ENCODE measurements at regions not wholly inside any gene's neighbourhood (a gene's known extent, or its start where the extent isn't known, plus 50 kb on each side); places are given as distances from the start of the nearest gene placed in this dataset.

DNA sequence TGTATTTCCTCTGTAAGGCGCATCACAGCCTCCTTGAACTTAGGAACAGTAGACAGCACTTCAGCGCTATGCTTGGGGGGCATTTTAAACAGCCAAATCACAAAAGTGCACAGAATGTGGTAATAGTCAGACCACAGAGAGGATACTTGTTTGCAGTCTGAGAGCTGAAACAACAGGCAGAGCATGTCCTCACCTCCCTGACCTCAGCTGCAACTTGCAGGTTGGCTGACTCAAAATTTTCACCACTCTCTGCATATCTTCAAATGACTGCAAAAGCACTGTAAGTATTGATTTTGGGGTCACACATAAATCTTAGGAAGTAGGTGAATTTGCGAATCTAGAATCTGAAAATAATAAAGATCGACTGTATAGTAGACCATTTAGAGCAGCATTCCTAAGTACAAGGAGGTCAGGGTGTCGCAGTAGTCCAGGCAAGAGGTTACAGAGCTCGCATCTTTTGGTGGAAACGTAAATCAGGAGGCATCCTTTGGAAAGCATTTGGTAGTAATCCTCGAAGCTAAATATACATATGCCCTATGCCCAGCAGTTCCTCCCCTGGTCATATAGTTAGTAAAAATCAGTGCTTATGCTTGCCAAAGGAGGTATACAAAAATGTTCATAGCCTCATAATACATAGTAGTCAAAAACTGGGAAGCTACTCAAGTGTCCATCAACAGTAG is 108.2 kb upstream of the MYCN start:
- POLR2A ChIA-PET = no interaction called here
- CTCF ChIA-PET = no interaction called here

DNA sequence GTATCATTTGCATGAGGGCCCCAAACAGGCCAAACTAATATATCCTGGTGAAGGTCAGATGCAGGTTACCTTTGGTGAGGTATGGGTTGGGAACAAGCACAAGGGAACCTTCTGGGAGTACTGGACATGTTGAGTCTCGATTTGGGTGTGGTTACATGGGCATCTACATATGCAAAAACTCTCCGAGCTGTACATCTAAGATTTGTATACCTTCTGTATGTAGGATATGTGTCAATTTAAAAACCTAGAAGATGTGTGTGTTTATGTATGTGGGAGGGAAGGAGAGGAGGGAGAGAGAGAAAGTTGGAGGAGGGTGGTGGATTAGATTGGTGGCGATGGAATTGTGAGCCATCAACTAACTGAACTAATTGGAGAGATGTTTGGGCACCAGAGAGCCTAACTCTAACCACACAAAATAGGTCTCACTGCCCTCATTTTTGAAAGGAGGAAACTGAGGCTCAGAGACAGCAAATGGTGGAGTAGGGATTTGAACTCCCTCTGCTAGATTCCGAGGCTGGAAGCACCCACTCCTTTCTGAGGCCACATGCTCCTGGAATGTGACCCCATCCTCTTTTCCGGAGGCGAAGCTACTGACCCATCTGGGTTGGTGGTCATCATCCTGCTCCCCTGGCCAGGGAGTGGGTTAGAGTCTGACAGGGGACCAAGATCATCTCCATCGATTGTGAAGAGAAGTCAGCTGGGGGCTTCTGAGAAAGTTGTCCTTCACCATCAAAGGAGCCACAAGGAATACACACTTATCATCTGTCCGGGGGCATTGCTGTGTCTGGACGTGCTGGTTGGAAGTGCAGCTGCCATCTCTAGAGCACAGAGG is 107.3 kb upstream of the MYCN start:
- ChIA-PET CTCF (no interaction called here), POLR2A (no interaction called here)

DNA sequence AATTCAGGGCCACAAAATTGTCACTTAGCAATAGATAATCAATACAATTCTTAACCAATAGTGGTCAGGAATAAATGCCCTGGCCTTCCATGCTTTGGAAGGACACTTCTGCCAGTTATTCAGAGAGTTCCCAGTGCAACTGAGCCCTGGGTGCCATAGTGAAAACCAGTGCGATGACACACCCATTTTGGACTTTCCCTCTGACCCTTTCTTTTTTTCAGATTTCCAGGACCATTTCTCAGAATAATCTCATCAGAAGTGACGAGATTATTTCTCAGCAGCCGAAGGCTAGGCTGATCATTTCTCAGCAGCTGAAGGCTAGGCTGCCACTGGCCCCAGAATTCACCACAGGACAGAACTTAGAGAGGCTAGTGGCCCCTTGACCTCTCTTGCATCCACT is 106.6 kb upstream of the MYCN start:
- POLR2A ChIA-PET = no interaction called here
- CTCF ChIA-PET = no interaction called here

DNA sequence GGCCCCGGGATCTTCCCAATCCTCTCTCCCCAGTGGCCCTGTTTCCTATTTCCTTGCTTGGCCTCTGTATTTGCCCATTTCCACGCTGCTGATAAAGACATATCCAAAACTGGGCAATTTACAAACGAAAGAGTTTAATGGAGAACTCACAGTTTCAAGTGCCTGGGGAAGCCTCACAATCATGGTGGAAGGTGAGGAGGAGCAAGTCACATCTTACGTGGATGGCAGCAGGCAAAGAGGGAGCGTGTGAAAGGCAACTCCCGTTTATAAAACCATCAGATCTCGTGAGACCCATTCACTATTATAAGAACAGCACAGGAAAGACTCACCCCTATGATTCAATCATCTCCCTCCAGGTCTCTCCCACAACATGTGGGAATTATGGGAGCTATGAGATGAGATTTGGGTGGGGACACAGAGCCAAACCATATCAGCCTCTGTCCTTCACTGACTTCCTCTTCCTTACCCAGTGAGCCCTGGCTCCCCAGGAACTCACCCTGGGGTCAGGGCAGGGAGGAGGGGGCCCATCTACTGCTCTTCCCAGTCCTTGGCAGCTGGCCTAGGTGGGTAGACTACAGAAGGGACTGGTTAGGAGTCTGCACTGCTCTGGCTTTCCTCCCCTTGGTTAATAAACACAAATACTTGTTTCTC is 105.8 kb upstream of the MYCN start:
- ChIA-PET POLR2A (no interaction called here), CTCF (no interaction called here)

DNA sequence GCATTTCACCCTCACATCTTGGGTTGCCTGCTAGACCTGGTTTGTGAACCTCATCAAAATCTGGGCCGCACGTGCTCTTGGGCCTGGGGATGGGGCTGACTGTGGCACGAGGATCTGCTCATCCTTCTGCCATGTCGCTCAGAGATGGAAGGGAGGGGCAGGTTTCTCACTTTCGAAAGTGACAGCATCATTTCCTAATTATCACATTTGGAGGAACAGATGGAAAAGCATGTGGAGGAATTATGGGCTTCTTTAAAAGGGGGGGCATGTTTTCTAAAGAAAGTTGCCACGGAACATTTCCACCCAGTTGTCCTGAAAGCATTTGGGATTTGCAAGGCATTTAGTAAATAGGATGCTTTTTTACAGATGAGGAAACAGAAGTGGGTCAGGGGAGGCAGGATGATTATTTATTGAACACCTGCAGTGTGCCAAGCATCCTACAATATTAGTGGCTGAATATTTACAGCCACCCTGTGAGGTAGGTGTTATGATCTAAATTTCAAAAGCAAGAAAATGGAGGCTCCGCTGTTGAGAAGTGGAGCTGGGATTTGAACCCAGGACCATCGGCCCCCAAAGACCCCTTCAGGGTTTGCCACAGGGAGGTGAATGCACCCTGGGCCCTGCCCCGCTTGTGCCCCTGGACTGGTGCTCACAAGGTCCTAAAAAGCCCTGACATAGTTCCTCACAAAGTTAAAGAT is 104.2 kb upstream of the MYCN start:
- POLR2A ChIA-PET = no interaction called here
- CTCF ChIA-PET = no interaction called here

DNA sequence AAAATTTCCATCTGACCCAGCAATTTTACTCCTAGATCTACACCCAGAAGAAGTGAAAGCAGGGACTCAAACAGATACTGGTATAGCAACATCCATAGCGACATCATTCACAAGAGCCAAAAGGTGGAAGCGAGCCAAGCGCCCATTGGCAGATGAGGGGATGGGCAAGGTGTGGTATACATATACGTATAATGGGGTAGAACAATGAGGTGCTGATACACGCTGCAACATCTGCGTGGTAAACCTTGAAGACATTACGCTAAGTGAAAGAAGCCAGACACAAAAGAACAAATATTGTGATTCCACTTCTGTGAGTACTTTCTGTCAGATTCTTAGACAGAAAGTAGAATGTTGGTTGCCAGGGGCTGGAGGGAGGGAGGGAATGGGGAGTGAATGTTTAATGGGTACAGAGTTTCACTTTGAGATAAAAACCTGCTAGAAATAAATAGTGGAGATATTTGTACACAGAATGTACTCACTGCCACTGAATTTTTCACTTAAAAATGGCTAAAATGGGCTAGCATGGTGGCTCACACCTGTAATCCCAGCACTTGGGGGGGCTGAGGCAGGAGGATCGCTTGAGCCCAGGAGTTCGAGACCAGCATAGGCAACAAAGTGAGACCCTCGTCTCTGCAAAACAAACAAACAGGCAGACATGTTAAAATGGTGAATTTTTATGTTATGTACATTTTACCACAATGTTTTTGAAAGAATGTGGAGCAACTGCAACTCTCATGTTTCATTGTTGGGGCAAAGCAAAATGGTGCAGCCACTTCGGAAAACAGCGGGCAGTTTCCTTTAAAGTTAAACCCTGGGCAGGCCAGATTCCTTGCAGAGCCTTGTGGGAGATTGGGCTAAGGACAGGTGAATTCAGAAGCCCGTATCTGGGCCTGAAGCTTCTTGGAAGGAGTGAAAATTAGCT is 103.4 kb upstream of the MYCN start:
- CTCF ChIA-PET = no interaction called here

DNA sequence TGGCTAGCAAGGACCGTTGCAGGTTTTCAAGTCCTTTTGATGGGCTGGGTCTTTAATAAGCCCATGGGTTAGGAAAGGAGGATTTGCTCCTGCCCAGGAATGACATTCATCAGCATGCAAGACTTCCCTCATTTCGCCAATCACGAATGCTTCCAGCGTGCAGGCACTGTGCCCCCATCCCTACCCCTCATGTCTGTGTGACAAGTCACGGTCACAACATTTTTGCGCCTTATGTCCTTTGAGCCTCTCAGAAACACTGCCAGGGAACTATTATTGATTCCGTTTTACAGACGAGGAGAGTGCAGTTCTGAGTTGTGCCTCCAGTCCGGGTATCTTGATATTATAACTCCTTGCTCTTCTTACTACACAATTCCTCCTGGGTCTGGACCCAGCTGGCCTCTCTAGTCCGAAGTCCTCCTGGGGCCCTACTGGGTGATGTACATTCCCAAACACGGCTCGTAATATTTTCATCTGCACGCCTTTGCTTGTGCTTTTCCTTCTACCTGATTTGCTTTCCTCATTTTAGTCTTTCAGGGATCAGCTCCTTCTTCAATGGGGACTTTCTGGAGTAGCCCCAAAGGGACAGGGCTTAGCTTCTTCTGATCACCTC is 101.8 kb upstream of the MYCN start:
- POLR2A ChIA-PET = no interaction called here
- CTCF ChIA-PET = no interaction called here

More for the DNA sequence above, 103.4 kb upstream of the MYCN start:
- POLR2A ChIA-PET = no interaction called here

DNA sequence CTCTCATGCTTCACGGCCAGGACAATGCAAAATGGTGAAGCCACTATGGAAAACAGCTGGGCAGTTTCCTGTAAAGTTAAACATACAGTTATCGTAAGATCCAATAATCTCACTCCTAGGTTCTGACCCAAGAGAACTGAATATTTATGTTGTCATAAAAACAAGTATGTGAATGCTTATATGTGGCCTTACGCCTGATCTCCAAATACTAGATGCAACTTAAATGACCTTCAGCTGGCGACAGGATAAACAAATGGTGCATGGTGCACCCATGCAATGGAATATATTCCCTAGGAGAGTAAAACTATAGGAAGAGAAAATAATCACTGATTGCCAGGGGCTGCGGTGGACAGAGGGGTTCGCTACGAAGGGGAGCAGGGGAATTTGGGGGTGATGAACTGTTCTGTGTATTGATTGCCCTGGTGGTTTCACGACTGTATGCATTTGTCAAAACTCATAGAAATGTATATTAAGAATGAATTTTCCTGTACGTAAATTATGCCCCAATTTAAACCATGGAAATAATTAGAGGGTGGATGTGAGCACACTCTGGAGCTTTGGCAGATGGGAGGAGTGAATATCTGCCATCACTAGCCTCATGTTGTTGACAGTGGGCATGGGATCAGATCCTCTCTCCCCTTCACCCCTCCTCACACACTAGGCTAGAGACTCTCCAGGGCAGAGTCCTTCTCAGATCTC is 100.8 kb upstream of the MYCN start:
- CTCF ChIA-PET = no interaction called here
- POLR2A ChIA-PET = interaction anchor here (0.6 kb wide), 1 partner anchor 615 kb away, joined by 3 read pairs; no protein-coding TSS in a partner anchor

DNA sequence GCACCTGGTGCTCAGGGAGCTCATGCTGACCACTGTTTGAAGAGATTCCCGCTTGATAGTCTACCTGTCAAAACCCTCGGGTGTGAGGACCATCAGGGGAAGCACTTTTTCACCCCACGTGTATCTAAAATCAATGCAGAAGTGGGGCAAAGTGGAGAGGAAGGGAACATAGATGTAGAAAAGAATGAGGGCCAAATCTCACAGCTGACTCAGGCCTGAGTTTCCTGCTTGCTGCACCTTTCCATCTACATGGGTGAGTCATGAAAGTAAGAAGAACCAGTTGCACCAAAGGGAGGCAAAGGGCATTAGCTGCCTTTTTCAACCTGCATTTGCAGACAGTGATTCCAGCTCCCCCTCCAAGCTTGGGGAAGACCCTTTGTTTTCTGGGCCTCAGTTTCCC is 100.2 kb upstream of the MYCN start:
- CTCF ChIA-PET = no interaction called here

DNA sequence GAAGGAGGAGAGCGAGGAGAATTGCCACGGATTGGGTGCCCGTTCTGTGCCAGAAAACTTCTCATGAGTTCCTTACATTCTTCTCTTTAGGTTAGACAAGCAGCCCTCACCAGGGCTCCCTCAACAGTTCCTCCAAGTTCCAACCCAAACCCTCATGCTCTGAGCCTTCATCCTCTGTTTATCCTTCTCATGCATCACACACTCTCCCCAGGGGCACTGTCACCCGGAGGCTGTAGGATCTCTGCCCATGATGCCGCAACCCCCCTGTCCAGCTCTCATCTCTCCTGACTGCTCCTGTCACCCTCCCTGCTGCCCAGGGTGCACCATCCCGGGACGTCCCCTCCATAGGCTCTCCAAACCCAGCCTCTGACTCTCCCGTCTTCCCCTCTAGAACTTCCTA is 99.4 kb upstream of the MYCN start:
- POLR2A ChIA-PET = no interaction called here
- CTCF ChIA-PET = no interaction called here

More for the DNA sequence above, 100.2 kb upstream of the MYCN start:
- POLR2A ChIA-PET = no interaction called here

DNA sequence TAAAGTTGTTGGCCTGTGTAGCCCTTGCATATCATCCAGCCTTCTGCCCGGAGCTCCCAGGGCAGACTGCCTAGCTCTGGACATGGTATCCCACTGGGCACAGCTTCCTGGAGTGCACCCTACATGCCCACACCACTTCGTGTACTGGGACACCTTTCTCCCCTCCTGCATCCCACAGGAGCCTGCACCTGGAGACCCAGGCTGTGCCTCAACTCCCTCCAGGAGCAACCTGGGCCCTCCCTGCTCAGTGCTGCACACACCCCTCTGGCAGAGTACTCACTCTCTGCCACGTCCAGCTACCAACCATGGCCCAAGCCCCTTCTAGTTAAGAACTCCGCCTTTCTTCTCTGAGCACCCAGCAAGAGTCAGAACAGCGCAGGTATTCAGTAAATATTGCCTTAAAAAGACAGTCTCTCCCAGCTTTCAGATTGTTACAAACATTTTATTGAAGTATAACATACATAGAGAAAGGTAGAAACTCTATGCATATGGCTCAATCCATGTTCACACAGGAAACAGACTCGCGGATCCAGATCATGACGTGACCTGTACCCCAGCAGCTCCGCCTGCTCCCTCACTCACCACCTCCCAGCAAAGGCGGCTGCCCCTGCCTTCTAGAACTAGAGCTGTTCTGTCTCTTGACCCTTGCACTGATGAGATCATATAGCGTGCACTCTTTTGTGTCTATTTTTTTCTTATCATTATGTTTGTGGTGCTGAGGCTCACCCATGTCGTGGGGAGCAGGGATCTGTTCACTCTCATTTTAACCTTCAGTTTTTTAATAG is 98.4 kb upstream of the MYCN start:
- POLR2A ChIA-PET = no interaction called here
- CTCF ChIA-PET = no interaction called here

DNA sequence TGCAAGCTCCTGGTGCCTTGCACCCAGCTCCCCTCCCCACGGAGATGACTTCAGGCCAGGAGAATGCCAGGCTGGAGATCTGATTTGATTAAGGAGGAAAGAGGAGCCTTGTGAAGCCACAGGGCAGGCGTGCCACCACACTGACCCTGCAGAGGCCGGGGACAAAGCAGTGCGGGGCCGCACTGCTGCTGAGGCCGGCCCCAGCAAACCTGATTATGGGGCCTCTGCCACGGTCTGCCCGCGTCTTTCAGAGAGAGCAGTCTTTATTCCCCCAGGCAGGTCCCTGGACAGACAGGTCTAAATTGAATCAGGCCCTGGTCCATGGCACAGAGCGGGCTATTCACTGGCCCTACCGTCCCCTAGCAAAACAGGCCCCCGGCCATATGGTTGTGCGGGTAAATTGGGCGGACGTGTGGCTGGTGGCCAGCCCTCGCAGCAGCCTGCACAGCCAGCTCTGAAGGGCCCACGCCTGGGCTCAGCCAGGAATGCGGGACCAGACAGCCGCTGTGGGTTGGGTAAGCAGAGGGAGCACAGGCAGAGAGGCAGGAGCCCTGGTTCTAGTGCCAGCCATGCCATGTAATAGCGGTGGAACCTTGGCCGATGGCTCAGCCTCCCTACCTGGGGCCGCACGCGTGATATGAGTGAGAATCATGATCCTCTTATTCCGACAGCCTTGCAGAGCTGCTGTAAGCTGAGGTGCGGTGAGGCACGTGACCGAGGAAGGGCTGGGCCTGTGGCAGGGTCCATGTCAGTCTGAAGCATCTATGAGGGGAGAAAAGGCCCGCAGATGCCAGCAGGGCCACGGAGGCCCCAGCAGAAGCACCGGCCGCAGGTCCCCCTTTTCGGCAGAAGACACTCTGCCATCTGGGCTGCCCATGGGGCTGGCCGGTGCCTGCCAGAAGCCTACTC is 97.3 kb upstream of the MYCN start:
- ChIA-PET POLR2A (no interaction called here), CTCF (no interaction called here)

DNA sequence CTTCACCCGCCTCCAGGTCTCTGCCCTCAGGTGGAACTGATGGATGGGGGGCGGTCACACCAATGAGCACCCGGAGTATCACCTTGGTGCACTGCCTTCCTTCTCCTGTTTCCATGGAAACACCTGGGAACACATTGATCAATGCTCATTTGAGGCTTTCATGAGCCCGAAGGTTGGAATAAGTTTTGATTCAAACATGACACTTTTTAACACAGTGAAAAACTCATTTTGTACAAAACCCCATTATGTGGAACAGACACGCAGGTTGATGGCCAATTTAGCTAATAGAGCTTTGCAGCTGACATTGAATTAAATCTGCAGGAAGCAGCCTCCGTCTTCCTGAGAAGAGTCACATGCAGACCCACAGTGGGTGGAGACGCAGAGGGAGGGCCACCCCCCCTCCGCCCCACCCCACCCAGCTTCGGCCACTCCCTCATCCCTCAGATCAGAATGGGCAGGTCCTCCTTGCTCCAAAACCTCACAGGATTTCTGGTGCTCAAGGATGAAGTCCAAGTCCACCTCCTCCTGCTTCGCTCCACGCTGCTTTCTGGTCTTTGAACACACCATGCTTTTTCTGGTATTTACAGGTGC is 96.0 kb upstream of the MYCN start:
- POLR2A ChIA-PET = no interaction called here
- CTCF ChIA-PET = no interaction called here

DNA sequence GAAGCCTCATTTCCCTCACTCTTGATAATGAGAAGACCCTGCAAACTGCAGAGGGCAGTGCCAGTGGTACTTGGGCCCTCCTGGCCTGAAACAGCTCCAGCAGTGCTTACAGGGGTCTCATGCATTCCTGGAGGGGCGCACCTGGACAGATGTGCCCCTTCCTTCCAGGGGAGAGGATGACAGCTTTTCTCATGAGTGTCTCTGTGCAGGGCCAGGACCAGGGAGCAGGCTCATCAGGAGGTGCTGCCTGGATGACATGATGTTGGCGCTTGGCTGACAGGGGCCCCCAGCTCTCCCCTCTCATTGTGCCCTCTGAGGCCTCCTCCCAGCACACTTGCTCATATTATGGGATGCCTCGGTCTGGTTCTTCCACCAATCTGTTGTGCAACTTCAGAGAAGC is 95.1 kb upstream of the MYCN start:
- POLR2A ChIA-PET = no interaction called here
- CTCF ChIA-PET = no interaction called here

DNA sequence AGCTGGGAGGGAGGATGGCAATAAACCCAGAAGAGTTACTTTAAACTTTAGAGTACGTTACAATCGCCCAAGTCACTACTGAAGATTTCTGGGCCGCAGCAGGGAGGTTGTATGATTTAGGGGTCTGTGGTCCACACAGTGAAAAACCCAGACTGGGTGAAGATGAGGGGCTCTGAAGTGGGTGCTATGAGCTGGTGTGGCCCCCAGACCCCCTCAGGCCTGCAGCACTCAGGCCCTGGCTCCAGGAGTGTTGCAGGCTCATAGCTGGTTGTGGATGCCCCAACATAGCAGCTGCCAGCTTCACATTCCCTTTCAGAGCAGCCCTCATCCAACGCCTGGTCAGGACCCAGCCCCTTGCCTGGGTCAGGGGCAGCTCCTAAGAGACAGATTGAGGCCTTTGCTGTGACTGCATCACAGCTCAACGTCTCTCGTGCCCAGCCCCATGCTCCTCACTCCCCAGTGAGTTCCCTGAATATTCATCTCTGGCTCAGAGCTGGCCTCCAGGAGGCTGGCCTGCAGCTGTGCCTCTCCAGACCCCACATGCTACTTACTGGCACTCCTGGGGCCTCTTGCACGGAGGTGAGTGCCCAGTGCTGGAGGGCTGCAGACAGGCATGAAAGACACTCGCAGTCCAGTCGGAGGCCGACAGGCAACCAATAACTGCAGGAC is 94.5 kb upstream of the MYCN start:
- ChIA-PET CTCF (no interaction called here), POLR2A (no interaction called here)

DNA sequence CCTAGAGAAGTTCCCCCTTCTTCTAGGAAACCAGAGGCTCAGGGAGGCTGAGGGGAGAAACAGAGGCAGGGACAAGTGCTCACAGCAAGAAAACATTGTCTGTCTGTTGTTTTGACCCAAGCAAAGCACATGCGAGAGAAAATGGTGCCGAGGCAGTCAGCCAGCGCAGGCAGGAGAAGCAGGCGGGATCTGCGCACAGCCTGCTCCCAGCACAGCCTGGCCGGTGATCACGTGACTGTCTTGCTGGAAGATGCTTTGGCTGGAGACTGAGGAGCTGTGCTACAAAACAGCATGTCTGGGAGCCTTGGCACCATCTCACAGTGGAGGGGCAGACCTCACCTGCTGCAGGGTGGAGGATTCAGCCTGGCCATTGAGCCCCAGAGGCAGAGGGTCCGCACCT is 93.7 kb upstream of the MYCN start:
- CTCF ChIA-PET = no interaction called here
- POLR2A ChIA-PET = no interaction called here
